Neural cell (in vitro differentiated cells): ENCODE measurements at regions not wholly inside any gene's neighbourhood (a gene's known extent, or its start where the extent isn't known, plus 50 kb on each side); places are given as distances from the start of the nearest gene placed in this dataset.

Experiments used
- EZH2 ChIP-seq: fragments of 200-600, 300-800 bp; shearing (Covaris generic), sonication (generic); IDR thresholded peaks from 2 replicates; pipeline ENCODE4 v1.6.1; 2014; ENCODE audit warnings: antibody characterized with exemption, low read length, borderline replicate concordance, mild to moderate bottlenecking; ENCODE audit not compliant: insufficient read depth, poor library complexity, severe bottlenecking
- MXI1 ChIP-seq: fragments of 450-650 bp; conservative IDR thresholded peaks from 2 replicates; pipeline ENCODE4 v1.6.1; 2014; ENCODE audit warnings: antibody characterized with exemption, mild to moderate bottlenecking; ENCODE audit not compliant: poor library complexity, severe bottlenecking
- POLR2AphosphoS5 ChIP-seq: IDR thresholded peaks from 2 replicates; pipeline ENCODE4 v1.6.1; 2012
- RAD21 ChIP-seq: fragments of 450-650 bp; conservative IDR thresholded peaks from 2 replicates; pipeline ENCODE4 v1.6.1; 2014; ENCODE audit warnings: antibody characterized with exemption, mild to moderate bottlenecking, moderate library complexity
- TF ChIP-seq, protein P1 (sequence below): fragments of 450-650 bp; IDR thresholded peaks from 2 replicates; pipeline ENCODE4 v1.5.1; 2014; ENCODE audit warnings: antibody characterized with exemption, mild to moderate bottlenecking, moderate library complexity; ENCODE audit not compliant: poor library complexity, severe bottlenecking
- TF ChIP-seq, protein P2 (sequence below): IDR thresholded peaks from 2 replicates; pipeline ENCODE4 v1.6.1; 2012; ENCODE audit warnings: borderline replicate concordance

DNA sequence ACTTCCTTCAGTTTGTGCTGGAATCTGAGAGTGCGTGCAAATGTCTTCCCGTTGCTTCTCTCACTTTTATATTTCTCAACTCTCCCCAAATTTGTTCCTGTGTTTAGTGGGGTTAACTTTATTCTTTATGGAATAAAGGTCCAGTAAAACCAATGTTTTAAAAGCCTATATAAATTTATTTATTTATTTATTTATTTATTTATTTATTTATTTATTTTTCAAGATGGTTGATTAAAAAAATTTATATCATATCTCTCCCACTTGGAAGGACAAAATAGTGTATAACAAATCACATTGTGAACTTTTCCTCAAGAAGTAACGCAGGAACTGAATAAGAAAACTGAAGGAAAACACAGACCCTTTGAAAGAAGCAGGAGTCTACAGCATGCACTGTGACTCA lies 95.3 kb upstream of the ITM2A start:
- TF ChIP-seq, protein P1, sequence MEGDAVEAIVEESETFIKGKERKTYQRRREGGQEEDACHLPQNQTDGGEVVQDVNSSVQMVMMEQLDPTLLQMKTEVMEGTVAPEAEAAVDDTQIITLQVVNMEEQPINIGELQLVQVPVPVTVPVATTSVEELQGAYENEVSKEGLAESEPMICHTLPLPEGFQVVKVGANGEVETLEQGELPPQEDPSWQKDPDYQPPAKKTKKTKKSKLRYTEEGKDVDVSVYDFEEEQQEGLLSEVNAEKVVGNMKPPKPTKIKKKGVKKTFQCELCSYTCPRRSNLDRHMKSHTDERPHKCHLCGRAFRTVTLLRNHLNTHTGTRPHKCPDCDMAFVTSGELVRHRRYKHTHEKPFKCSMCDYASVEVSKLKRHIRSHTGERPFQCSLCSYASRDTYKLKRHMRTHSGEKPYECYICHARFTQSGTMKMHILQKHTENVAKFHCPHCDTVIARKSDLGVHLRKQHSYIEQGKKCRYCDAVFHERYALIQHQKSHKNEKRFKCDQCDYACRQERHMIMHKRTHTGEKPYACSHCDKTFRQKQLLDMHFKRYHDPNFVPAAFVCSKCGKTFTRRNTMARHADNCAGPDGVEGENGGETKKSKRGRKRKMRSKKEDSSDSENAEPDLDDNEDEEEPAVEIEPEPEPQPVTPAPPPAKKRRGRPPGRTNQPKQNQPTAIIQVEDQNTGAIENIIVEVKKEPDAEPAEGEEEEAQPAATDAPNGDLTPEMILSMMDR, result no peak
- TF ChIP-seq EZH2 (no peak), POLR2AphosphoS5 (no peak), MXI1 (no peak), RAD21 (no peak)
- TF ChIP-seq, protein P2, sequence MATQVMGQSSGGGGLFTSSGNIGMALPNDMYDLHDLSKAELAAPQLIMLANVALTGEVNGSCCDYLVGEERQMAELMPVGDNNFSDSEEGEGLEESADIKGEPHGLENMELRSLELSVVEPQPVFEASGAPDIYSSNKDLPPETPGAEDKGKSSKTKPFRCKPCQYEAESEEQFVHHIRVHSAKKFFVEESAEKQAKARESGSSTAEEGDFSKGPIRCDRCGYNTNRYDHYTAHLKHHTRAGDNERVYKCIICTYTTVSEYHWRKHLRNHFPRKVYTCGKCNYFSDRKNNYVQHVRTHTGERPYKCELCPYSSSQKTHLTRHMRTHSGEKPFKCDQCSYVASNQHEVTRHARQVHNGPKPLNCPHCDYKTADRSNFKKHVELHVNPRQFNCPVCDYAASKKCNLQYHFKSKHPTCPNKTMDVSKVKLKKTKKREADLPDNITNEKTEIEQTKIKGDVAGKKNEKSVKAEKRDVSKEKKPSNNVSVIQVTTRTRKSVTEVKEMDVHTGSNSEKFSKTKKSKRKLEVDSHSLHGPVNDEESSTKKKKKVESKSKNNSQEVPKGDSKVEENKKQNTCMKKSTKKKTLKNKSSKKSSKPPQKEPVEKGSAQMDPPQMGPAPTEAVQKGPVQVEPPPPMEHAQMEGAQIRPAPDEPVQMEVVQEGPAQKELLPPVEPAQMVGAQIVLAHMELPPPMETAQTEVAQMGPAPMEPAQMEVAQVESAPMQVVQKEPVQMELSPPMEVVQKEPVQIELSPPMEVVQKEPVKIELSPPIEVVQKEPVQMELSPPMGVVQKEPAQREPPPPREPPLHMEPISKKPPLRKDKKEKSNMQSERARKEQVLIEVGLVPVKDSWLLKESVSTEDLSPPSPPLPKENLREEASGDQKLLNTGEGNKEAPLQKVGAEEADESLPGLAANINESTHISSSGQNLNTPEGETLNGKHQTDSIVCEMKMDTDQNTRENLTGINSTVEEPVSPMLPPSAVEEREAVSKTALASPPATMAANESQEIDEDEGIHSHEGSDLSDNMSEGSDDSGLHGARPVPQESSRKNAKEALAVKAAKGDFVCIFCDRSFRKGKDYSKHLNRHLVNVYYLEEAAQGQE, result no peak
